ENCODE measurements at regions not wholly inside any gene's neighbourhood (a gene's known extent, or its start where the extent isn't known, plus 50 kb on each side); places are given as distances from the start of the nearest gene placed in this dataset.

DNA sequence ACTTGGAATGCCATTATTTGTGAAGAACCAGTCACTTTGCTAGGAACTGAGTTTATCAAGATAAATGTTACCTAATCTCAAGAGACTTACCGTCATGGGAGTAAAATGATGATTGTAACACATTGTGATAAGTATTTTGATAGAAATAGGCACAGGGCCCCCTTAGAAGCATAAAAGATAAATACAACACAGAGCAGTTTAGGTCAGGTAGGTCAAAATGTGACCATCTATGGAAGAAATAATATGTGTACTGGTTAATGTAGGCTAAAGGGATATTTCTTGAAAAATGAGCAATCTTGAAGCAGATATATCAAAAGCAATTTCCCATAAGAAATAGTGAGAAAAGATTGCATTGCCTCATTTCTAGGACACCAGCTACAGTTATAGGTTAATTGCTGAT is 1386.8 kb upstream of the ADGRL2 start:
- H3K79me2 ChIP-seq (ENCODE audit: insufficient read depth, low read length) = no peaks in the 10 kb centered on the region
- no peaks in the 10 kb centered on the region for H3K27me3 ChIP-seq (ENCODE audit: low read length)
- H3K9me3 ChIP-seq (ENCODE audit: insufficient read depth, low read length) = no peaks in the 10 kb centered on the region
- H2AFZ ChIP-seq (ENCODE audit: low read depth, low read length, severe bottlenecking) = no peak overlapping the region
- H3K9ac ChIP-seq (ENCODE audit: low read length) = no peak overlapping the region
- no peak overlapping the region for H3K4me3 ChIP-seq (ENCODE audit: insufficient read depth, low read length, poor library complexity, severe bottlenecking)
- no peak overlapping the region for H3K27ac ChIP-seq (ENCODE audit: low read depth, low read length)
- no peak overlapping the region for H3K4me2 ChIP-seq (ENCODE audit: low read depth, low read length, poor library complexity, severe bottlenecking)
- no peaks in the 10 kb centered on the region for H3K36me3 ChIP-seq (ENCODE audit: low read length)
- TF ChIP-seq, protein P1, sequence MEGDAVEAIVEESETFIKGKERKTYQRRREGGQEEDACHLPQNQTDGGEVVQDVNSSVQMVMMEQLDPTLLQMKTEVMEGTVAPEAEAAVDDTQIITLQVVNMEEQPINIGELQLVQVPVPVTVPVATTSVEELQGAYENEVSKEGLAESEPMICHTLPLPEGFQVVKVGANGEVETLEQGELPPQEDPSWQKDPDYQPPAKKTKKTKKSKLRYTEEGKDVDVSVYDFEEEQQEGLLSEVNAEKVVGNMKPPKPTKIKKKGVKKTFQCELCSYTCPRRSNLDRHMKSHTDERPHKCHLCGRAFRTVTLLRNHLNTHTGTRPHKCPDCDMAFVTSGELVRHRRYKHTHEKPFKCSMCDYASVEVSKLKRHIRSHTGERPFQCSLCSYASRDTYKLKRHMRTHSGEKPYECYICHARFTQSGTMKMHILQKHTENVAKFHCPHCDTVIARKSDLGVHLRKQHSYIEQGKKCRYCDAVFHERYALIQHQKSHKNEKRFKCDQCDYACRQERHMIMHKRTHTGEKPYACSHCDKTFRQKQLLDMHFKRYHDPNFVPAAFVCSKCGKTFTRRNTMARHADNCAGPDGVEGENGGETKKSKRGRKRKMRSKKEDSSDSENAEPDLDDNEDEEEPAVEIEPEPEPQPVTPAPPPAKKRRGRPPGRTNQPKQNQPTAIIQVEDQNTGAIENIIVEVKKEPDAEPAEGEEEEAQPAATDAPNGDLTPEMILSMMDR (IDR thresholded peaks at IDR 0.05; ENCODE audit: insufficient read depth, low read length, poor library complexity, severe bottlenecking) = no peak
- no peak for TF ChIP-seq EZH2phosphoT487 (conservative IDR thresholded peaks at IDR 0.05; ENCODE audit: low read length)
- H3K9me2 ChIP-seq (replicated peaks; ENCODE audit: insufficient read depth, low read length) = no peaks in the 10 kb centered on the region
- H4K20me1 ChIP-seq (ENCODE audit: low read depth, low read length) = no peaks in the 10 kb centered on the region
- H3F3A ChIP-seq (ENCODE audit: insufficient read depth) = no peaks in the 10 kb centered on the region

DNA sequence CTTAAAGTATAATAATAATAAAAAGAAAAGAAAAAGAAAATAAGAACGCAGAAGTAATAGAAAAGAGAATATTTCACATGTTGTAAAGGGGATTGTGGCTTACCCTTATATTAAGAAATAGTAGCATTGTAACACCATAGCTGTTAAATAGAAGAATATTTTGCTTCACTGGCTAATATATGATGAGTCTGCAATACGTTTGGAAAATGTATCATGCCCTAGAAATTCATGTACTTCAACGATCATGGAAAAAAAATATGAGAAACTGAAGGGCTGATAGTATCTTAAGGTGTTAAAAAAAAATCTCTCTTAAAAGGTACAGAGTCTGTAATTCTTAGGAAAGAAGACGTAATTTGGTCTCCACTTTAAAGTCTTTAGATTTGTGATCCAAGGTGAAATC is 1390.5 kb upstream of the ADGRL2 start:
- H3K4me3 ChIP-seq (ENCODE audit: insufficient read depth, low read length, poor library complexity, severe bottlenecking) = no peak overlapping the region
- no peak overlapping the region for H3K4me2 ChIP-seq (ENCODE audit: low read depth, low read length, poor library complexity, severe bottlenecking)
- no peak overlapping the region for H3K27ac ChIP-seq (ENCODE audit: low read depth, low read length)
- H3K27me3 ChIP-seq (ENCODE audit: low read length) = no peaks in the 10 kb centered on the region
- H3K9me2 ChIP-seq (replicated peaks; ENCODE audit: insufficient read depth, low read length) = no peaks in the 10 kb centered on the region
- H3F3A ChIP-seq (ENCODE audit: insufficient read depth) = no peaks in the 10 kb centered on the region
- no peak for TF ChIP-seq EZH2phosphoT487 (conservative IDR thresholded peaks at IDR 0.05; ENCODE audit: low read length)
- TF ChIP-seq, protein P1 (IDR thresholded peaks at IDR 0.05; ENCODE audit: insufficient read depth, low read length, poor library complexity, severe bottlenecking) = no peak
- H4K20me1 ChIP-seq (ENCODE audit: low read depth, low read length) = no peaks in the 10 kb centered on the region
- H3K9me3 ChIP-seq (ENCODE audit: insufficient read depth, low read length) = no peaks in the 10 kb centered on the region
- no peaks in the 10 kb centered on the region for H3K36me3 ChIP-seq (ENCODE audit: low read length)
- H3K79me2 ChIP-seq (ENCODE audit: insufficient read depth, low read length) = no peaks in the 10 kb centered on the region
- no peak overlapping the region for H3K9ac ChIP-seq (ENCODE audit: low read length)
- H2AFZ ChIP-seq (ENCODE audit: low read depth, low read length, severe bottlenecking) = no peak overlapping the region

DNA sequence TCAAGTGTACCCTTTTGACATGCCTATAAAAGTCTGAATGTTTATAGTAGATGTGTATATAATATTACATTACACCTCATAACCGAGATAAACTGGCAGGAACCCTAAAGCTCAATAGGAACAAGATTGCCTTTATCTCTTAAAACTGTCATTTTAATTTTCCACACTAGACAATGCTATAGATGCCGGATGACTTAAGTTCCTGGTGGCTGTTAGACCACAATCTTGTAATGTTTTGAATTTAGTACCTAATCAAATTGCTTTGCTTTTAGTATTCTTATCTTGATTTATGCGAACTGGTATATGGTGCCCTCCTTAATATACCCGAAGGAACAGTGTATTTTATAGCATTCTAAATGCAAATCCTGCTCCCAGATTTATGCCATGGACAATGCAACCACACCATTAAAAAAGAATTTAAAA is 1397.0 kb upstream of the ADGRL4 start:
- H3K79me2 ChIP-seq (ENCODE audit: insufficient read depth, low read length) = no peaks in the 10 kb centered on the region
- no peaks in the 10 kb centered on the region for H3K9me3 ChIP-seq (ENCODE audit: insufficient read depth, low read length)
- no peaks in the 10 kb centered on the region for H3K9me2 ChIP-seq (replicated peaks; ENCODE audit: insufficient read depth, low read length)
- H3K36me3 ChIP-seq (ENCODE audit: low read length) = no peaks in the 10 kb centered on the region
- no peaks in the 10 kb centered on the region for H3F3A ChIP-seq (ENCODE audit: insufficient read depth)
- H3K27ac ChIP-seq (ENCODE audit: low read depth, low read length) = no peak overlapping the region
- no peak for TF ChIP-seq EZH2phosphoT487 (conservative IDR thresholded peaks at IDR 0.05; ENCODE audit: low read length)
- TF ChIP-seq, protein P1 (IDR thresholded peaks at IDR 0.05; ENCODE audit: insufficient read depth, low read length, poor library complexity, severe bottlenecking) = no peak
- H3K27me3 ChIP-seq (ENCODE audit: low read length) = no peaks in the 10 kb centered on the region
- no peak overlapping the region for H2AFZ ChIP-seq (ENCODE audit: low read depth, low read length, severe bottlenecking)
- H3K4me2 ChIP-seq (ENCODE audit: low read depth, low read length, poor library complexity, severe bottlenecking) = no peak overlapping the region
- H3K4me3 ChIP-seq (ENCODE audit: insufficient read depth, low read length, poor library complexity, severe bottlenecking) = no peak overlapping the region
- no peaks in the 10 kb centered on the region for H4K20me1 ChIP-seq (ENCODE audit: low read depth, low read length)
- no peak overlapping the region for H3K9ac ChIP-seq (ENCODE audit: low read length)

All from SU-DHL-6 (cell line).